GM23248 (cell line): ENCODE measurements at regions not wholly inside any gene's neighbourhood (a gene's known extent, or its start where the extent isn't known, plus 50 kb on each side); places are given as distances from the start of the nearest gene placed in this dataset.

ENCODE experiments used
- DNase-seq: peaks from one replicate; pipeline ENCODE4 v3.0.0-alpha.2; 2015
- H2AFZ ChIP-seq: fragments of 200-600 bp; sonication (generic); 2 replicates; pipeline ENCODE4 v1.6.1; 2016; ENCODE audit warnings: antibody characterized with exemption
- H3F3A ChIP-seq: fragments of 200-600 bp; sonication (generic); 2 replicates; pipeline ENCODE4 v1.6.1; 2016; ENCODE audit warnings: mild to moderate bottlenecking, antibody characterized with exemption, mixed run types; ENCODE audit not compliant: insufficient read depth
- H3K27ac ChIP-seq: fragments of 200-600 bp; sonication (generic); 2 replicates; pipeline ENCODE4 v1.5.1; 2016; ENCODE audit warnings: mild to moderate bottlenecking
- H3K27me3 ChIP-seq: fragments of 200-600 bp; sonication (generic); replicated peaks from 2 replicates; pipeline ENCODE4 v1.6.1; 2016; ENCODE audit warnings: mild to moderate bottlenecking; ENCODE audit not compliant: insufficient read depth
- H3K36me3 ChIP-seq: fragments of 200-600 bp; sonication (generic); 2 replicates; pipeline ENCODE4 v1.6.1; 2016; ENCODE audit warnings: low read depth, mild to moderate bottlenecking
- H3K4me1 ChIP-seq: fragments of 200-600 bp; sonication (generic); 2 replicates; pipeline ENCODE4 v1.6.1; 2016; ENCODE audit warnings: mild to moderate bottlenecking; ENCODE audit not compliant: insufficient read depth
- H3K4me2 ChIP-seq: fragments of 200-600 bp; sonication (generic); one replicate; pipeline ENCODE4 v1.6.1; 2016; ENCODE audit warnings: mild to moderate bottlenecking; ENCODE audit not compliant: unreplicated experiment
- H3K4me3 ChIP-seq: fragments of 200-600 bp; sonication (generic); 2 replicates; pipeline ENCODE4 v1.5.1; 2016; ENCODE audit warnings: mild to moderate bottlenecking
- H3K79me2 ChIP-seq: fragments of 200-600 bp; sonication (generic); 2 replicates; pipeline ENCODE4 v1.6.1; 2016; ENCODE audit warnings: mild to moderate bottlenecking; ENCODE audit not compliant: insufficient read depth
- H3K9ac ChIP-seq: fragments of 200-600 bp; sonication (generic); 2 replicates; pipeline ENCODE4 v1.6.1; 2016; ENCODE audit warnings: mild to moderate bottlenecking
- H3K9me2 ChIP-seq: fragments of 200-600 bp; sonication (generic); 2 replicates; pipeline ENCODE4 v1.6.1; 2016; ENCODE audit warnings: mixed run types, mild to moderate bottlenecking, moderate library complexity; ENCODE audit not compliant: insufficient read depth
- H3K9me3 ChIP-seq: fragments of 200-600 bp; sonication (generic); one replicate; pipeline ENCODE4 v1.6.1; 2017; ENCODE audit warnings: low read depth
- H4K20me1 ChIP-seq: fragments of 200-600 bp; sonication (generic); 2 replicates; pipeline ENCODE4 v1.6.0; 2016; ENCODE audit not compliant: insufficient read depth
- EZH2 ChIP-seq: fragments of 200-600 bp; sonication (generic); IDR thresholded peaks from 2 replicates; pipeline ENCODE4 v1.6.1; 2018; ENCODE audit warnings: antibody characterized with exemption, mild to moderate bottlenecking; ENCODE audit not compliant: insufficient read depth, poor library complexity, severe bottlenecking
- EZH2phosphoT487 ChIP-seq: fragments of 200-600 bp; sonication (generic); IDR thresholded peaks from 2 replicates; pipeline ENCODE4 v1.6.1; 2018; ENCODE audit warnings: antibody characterized with exemption, moderate library complexity, mild to moderate bottlenecking, low read depth; ENCODE audit not compliant: insufficient read depth
- WGBS, 2 experiments: methylation state at CpG; one replicate each; pipeline ENCODE4 v1.1.6; 2015 to 2017; ENCODE audit warnings: low lambda C conversion rate in 2 of 2, low coverage in 1 of 2; ENCODE audit errors: missing lambda C conversion rate in 2 of 2; 5-methylcytosine and 5-hydroxymethylcytosine counted together
- in situ Hi-C: fragments of 300-500 bp; cut with MboI; formaldehyde crosslinking; loops from 2 replicates; pipeline ENCODE4 v1.15.0; 2020

- Histone ChIP-seq H3K4me1 (peaks cover 24% of the 10 kb centered on the region), H2AFZ (no peak overlapping the region), H3K9me3 (no peaks in the 10 kb centered on the region), H3K79me2 (no peaks in the 10 kb centered on the region), H3K36me3 (no peaks in the 10 kb centered on the region), H3K4me3 (no peak overlapping the region), H3K27ac (no peak overlapping the region), H3K4me2 (no peak overlapping the region), H3K9me2 (no peaks in the 10 kb centered on the region), H4K20me1 (no peaks in the 10 kb centered on the region), H3F3A (peaks cover 19% of the 10 kb centered on the region), H3K9ac (no peak overlapping the region), H3K27me3 (no peaks in the 10 kb centered on the region)
- no peak for TF ChIP-seq EZH2phosphoT487
- no peak for TF ChIP-seq EZH2
- in situ Hi-C loops, result no loop called here
- 89 to 92% methylated on average over 5 of the region's 5 CpGs for WGBS, 2 experiments
- no peak for DNase-seq
Observed at GRCh38 chr10:61846370-61847031, 55.0 kb upstream of the ARID5B start.

- DNase-seq, result no peak
- H3F3A ChIP-seq, result peaks cover 15% of the 10 kb centered on the region
- WGBS, 2 experiments, result 72 to 77% methylated on average over 2 of the region's 2 CpGs
- H3K4me3 ChIP-seq, result no peak overlapping the region
- no peak overlapping the region for H3K4me2 ChIP-seq
- in situ Hi-C loops, result no loop called here
- peaks cover 20% of the 10 kb centered on the region for H3K4me1 ChIP-seq
- H3K9ac ChIP-seq, result no peak overlapping the region
- TF ChIP-seq EZH2, result no peak
- no peak for TF ChIP-seq EZH2phosphoT487
- H3K27ac ChIP-seq, result no peak overlapping the region
- H3K27me3 ChIP-seq, result no peaks in the 10 kb centered on the region
- H3K79me2 ChIP-seq, result no peaks in the 10 kb centered on the region
- H4K20me1 ChIP-seq, result no peaks in the 10 kb centered on the region
- H2AFZ ChIP-seq, result no peak overlapping the region
- H3K9me3 ChIP-seq, result no peaks in the 10 kb centered on the region
- H3K36me3 ChIP-seq, result no peaks in the 10 kb centered on the region
- H3K9me2 ChIP-seq, result no peaks in the 10 kb centered on the region
Observed at GRCh38 chr10:61847087-61847486, 54.4 kb upstream of the ARID5B start.

GRCh38 chr10:61847640-61848039 lies 53.9 kb upstream of the ARID5B start:
- no peak overlapping the region for H3K27ac ChIP-seq
- 98% methylated on average over 2 of the region's 2 CpGs for WGBS, 2 experiments

GRCh38 chr10:61850376-61850775 lies 51.1 kb upstream of the ARID5B start:
- in situ Hi-C loops, result no loop called here

More at GRCh38 chr10:61847640-61848039, 53.9 kb upstream of the ARID5B start:
- TF ChIP-seq EZH2phosphoT487, result no peak
- TF ChIP-seq EZH2, result no peak
- in situ Hi-C loops, result no loop called here
- Histone ChIP-seq H3K4me2 (no peak overlapping the region), H3K4me1 (peaks cover 15% of the 10 kb centered on the region), H3K4me3 (no peak overlapping the region), H2AFZ (no peak overlapping the region), H3F3A (peaks cover 9% of the 10 kb centered on the region), H3K36me3 (no peaks in the 10 kb centered on the region), H3K9me2 (no peaks in the 10 kb centered on the region), H3K27me3 (no peaks in the 10 kb centered on the region), H3K9me3 (no peaks in the 10 kb centered on the region), H3K79me2 (no peaks in the 10 kb centered on the region), H4K20me1 (no peaks in the 10 kb centered on the region), H3K9ac (no peak overlapping the region)
- no peak for DNase-seq

More at GRCh38 chr10:61850376-61850775, 51.1 kb upstream of the ARID5B start:
- Histone ChIP-seq H3K4me1 (no peaks in the 10 kb centered on the region), H4K20me1 (no peaks in the 10 kb centered on the region), H3K9me3 (no peaks in the 10 kb centered on the region), H3K27me3 (no peaks in the 10 kb centered on the region), H3K79me2 (no peaks in the 10 kb centered on the region), H3K9me2 (no peaks in the 10 kb centered on the region), H2AFZ (no peak overlapping the region), H3F3A (no peaks in the 10 kb centered on the region), H3K27ac (no peak overlapping the region), H3K4me3 (no peak overlapping the region), H3K9ac (no peak overlapping the region), H3K4me2 (no peak overlapping the region), H3K36me3 (no peaks in the 10 kb centered on the region)
- no peak for TF ChIP-seq EZH2phosphoT487
- no peak for TF ChIP-seq EZH2
- DNase-seq, result no peak
